Activated CD8-positive, alpha-beta memory T cell treated with anti-CD3 and anti-CD28 coated beads for 48 hours (primary cell): ENCODE measurements at regions not wholly inside any gene's neighbourhood (a gene's known extent, or its start where the extent isn't known, plus 50 kb on each side); places are given as distances from the start of the nearest gene placed in this dataset.
"Not testable (repeated sequence)": the region's sequence is repeated elsewhere in the genome, so short reads cannot be mapped to it uniquely, and the experiment has no call there.

Experiments used
- DNase-seq, 3 experiments: peaks; one replicate each; pipeline ENCODE4 v3.0.0-alpha.2; 2020; ENCODE audit warnings: low read depth in 2 of 3, low spot score in 2 of 3

DNA sequence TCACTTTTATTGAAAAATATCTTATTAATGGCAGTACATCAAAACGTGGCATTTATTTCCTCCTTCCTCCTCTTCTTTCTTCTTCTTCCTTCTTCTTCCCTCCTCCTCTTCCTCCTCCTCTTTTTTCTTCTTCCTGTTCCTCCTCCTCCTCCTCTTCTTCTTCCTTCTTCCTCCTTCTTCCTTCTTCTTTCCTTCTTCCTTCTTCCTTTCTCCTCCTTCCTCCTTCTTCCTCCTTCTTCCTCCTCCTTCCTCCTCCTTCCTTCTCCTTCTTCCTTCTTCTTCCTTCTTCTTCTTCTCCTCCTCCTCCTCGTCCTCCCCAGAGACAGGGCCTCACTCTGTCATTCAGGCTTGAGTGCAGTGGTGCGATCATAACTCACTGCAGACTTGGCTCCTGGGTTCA lies 457.2 kb downstream of the AEBP2 start:
- DNase-seq = no peak

GRCh38 chr12:19897900-19898408 lies 458.7 kb downstream of the AEBP2 start:
- DNase-seq = no peak

- DNase-seq = no peak
Measured at GRCh38 chr12:19901841-19902240, 462.5 kb downstream of the AEBP2 start.

DNA sequence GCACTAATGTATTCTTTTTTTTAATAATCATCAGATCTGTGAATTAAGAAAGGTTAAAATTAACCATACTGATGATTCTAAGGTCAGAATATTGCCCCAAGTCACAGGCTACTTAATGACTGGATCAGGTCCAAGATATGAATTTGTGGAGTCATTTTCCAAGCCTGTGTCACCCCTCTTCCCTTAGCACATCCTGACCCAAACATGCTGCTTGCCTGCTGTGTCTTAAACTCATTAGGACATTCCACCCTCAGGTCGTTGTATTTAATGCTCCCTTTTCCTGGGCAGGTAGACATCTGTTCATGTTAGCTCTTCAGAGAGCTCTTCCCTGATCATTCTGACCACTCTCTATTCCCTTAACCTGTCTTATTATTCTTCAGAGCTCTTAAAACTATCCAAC lies 463.5 kb upstream of the PDE3A start:
- DNase-seq = no peak

GRCh38 chr12:19908830-19909229 lies 459.5 kb upstream of the PDE3A start:
- DNase-seq = no peak

DNA sequence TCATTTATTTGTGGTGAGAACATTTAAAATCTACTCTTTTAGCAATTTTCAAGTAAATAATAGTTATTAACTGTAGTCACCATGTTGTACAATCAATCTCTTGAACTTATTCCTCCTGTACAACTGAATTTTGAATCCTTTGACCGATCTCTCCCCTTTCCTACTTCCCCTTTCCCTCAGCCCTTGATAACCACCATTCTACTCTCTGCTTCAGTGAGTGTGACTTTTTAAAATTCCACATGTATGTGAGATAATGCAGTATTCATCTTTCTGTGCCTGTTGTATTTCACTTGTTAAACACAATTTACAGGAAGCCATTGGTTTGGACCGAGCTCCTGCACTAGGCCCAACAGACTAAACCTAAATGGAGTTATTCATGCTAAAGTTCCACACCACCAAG lies 458.9 kb upstream of the PDE3A start:
- DNase-seq = no peak

- no peak for DNase-seq
Measured at GRCh38 chr12:19910681-19911080, 457.7 kb upstream of the PDE3A start.

GRCh38 chr12:19912991-19913390 lies 455.3 kb upstream of the PDE3A start:
- DNase-seq = no peak

- DNase-seq = no peak
Measured at GRCh38 chr12:19915392-19916195, 452.7 kb upstream of the PDE3A start.

DNA sequence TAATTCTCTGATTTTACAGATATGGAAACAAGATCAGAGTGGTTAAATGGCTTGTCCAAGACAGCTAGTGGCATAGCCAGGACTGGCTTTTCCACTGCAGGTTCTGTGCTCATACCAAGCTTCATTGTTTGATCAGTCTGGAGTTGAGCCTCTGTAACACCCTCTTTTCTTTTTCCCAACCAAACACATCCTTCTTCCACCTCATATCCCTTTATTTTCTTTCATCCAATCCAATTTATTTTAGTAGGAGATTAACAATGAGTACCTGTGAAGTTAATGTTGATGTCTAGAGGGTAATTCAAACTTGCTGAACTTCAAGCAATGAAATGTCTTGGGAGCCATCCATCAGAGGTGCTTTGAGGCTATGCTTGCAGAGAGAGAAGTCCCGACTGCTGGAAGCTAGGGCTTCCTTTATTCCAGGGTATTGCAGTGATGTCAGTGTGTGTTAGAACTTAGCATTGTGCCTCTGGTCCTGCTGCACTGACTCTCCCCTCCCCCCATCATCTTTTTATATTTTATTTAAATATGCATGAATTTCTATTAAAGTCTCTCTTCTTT lies 452.1 kb upstream of the PDE3A start:
- DNase-seq = no peak

GRCh38 chr12:19916974-19917373 lies 451.4 kb upstream of the PDE3A start:
- DNase-seq = no peak

- not testable (repeated sequence) for DNase-seq
Measured at GRCh38 chr12:19921716-19922115, 446.6 kb upstream of the PDE3A start.

GRCh38 chr12:19922717-19923116 lies 445.6 kb upstream of the PDE3A start:
- DNase-seq = no peak

DNA sequence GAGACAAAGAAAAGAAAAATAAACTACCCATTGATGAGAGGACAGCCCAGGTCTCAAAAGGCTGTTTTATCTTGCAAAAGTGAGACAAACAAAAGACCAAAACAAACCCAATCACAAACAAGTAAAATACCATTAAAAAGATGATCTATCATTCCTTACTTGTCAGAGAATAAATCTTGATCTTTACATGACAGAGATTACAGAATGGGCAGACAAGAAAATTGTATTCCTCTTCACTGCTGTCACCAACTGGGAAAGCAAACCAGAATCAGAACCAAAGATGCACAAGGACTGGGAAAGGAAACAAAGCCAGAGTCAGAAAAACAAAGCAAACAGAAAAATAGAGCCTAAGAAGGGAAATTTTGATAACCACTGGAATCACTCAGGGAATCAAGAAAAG lies 444.0 kb upstream of the PDE3A start:
- no peak for DNase-seq

DNA sequence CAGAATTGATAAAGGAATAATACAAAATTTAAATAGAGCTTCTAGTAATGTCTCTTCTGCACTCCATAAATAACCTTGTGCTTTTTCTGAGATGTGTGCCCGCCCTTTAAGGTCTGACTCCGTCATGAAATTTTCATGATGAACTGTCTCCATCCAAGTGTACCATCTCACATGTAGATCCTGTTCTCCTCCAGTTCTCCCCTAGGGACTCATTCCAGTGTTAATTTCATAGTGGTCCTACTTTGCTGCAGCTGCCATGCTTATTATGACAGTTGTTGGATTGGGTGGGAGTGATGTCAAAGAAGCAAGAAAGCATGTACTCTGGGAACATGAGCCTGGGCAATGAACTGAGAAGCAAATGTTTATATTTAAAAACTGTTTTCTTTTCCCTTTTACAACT lies 442.5 kb upstream of the PDE3A start:
- no peak for DNase-seq

- no peak for DNase-seq
Measured at GRCh38 chr12:19926266-19926665, 442.1 kb upstream of the PDE3A start.

DNA sequence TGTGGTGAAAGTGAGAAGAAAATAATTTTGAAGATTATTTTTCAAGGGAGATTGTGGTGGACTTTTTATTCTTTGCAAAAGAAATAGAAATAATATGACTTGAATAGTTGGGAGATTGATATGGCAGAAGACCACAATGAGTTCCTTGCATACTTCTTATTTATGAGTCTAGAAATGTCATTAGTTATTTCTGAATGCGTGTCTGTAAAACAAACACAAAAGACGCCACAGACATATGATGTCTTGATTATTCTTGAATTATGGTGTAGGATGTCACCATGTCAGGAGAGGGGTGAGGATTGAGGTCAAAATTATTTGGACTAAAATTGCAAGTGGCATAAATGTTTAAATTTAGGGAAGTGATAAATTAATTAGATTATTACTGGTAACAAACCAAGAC lies 440.7 kb upstream of the PDE3A start:
- no peak for DNase-seq

GRCh38 chr12:19932413-19932812 lies 435.9 kb upstream of the PDE3A start:
- DNase-seq = no peak

- DNase-seq = no peak
Measured at GRCh38 chr12:19933924-19934323, 434.4 kb upstream of the PDE3A start.

GRCh38 chr12:19937161-19937560 lies 431.2 kb upstream of the PDE3A start:
- no peak for DNase-seq

DNA sequence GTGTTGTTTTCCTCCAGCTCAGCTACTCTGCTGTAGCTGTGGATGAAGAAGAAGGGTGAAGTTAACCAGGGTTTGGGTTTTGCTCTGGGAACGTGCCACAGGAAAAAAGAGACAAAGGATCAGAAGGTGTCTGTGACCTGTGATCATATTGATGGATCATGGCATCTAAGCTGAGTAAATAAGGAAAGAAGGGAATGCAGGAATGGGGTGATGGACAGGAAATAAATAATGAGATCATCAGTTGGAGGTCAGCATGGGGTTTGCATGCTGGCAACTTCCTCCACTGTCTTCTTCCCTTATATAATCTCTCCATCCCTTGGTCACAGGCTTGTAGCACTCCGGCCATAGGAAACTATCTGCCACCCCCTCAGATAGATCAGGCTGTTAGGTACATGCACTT lies 430.3 kb upstream of the PDE3A start:
- DNase-seq = no peak

DNA sequence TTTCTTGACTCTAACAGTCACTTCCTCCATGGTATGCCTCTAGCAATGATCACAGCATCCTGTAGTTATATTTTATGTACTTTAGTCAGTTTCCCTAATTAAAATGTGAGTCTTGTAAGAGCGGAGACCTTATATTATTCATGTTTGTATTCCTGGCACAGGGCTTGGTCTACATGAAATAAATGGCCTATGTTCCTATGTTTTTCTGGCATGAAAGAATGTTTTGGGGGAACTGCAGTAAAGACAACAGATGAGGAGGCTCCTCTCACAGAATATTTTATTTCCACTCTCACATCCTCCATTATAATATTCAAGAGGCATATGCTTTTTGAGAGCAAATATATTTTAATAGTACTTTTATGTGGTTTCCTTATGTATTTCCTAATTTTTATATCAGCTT lies 429.8 kb upstream of the PDE3A start:
- DNase-seq = no peak

- DNase-seq = no peak
Measured at GRCh38 chr12:19940267-19940666, 428.1 kb upstream of the PDE3A start.
